NOMO-1 (cell line): ENCODE measurements at regions not wholly inside any gene's neighbourhood (a gene's known extent, or its start where the extent isn't known, plus 50 kb on each side); places are given as distances from the start of the nearest gene placed in this dataset.

Experiments used
- DNase-seq, 2 experiments: peaks; one replicate each; lab custom pipeline; 2025; ENCODE audit not compliant: unreplicated experiment in 2 of 2; lab: John Stamatoyannopoulos, UW

- no peak for DNase-seq
These were observed 284.4 kb downstream of the NDFIP2 start for GRCh38 chr13:79765331-79765730.

GRCh38 chr13:79749984-79750551 lies 269.1 kb downstream of the NDFIP2 start:
- no peak for DNase-seq

GRCh38 chr13:79749566-79749965 lies 268.6 kb downstream of the NDFIP2 start:
- peak in 1 of 2 experiments; percentile 6 for DNase-seq

DNA sequence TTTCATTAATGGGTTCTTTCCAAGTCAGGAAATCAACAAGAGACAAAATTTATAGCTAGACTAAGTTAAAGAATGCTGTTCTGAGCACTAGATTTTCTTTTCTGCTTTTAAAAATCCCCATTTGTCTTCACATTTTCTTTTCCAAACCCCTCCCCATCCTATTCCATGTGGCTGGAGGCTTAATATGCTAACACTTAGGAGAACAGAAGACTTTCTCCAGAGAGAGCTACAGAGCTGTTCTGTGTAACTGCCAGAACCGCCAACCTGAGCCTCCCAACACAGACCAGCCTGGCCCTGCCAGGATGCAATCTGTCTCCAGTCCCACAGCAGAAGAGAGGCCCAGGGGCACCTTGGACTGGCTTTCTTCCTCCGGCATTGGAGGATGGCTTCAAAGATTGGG lies 264.1 kb downstream of the NDFIP2 start:
- DNase-seq = no peak

DNA sequence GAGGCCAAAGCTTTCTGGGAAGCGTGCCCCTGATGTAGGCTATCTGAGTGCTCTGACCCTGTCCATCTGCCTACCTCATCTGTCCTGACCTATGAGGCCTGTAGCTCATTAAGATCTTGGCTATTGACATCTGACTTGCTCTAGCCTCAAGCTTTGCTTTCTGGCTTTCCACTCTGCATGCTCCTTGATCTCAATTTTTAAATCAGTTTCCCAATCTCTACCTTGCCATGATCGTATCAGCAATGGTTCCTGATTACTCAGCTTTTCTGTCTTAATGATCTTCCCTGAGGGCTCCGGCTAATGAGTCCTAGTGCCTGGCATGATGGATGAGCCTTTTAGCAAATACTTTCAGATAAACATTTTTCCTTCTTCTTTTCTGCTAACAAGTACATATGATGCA lies 262.0 kb downstream of the NDFIP2 start:
- DNase-seq = no peak

DNA sequence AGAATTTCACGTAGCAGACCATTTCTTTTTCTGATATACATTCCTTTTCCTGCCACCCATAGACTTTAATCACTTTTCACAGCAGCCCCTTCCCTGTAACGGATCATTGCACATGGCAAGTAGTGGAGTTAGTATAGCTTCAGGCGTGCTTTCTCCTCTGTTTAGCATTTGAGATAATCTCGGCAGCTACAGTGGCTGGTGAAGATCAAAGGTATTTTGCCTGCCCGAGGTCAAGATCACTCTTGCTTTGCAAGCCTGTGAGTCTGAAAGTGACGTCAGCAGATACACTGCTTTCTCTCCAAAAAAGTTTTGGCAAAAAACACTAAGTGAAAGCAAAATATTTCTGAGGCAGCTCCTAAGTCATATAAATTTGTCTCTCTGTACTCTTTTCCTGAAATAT lies 260.0 kb downstream of the NDFIP2 start:
- no peak for DNase-seq

DNA sequence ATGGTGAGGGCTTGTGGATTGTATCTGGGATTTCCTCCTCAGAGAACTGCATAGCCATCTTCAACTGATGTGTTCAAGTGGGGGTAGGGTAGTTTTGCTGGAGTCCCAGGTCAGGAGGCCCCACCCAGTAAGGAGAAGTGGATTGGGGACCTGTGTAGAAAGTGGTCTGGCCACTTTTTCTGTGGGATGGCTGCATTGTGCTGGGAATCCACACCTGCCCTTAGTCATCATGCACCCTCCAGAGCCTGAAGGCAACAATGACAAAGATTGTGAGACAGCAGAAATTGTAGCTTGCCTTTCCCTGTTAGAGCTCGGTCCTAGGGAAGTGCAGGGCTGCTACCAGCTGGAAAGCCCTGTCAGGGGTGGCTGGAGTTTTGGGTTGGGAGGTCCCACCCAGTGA lies 255.4 kb downstream of the NDFIP2 start:
- DNase-seq = no peak

DNA sequence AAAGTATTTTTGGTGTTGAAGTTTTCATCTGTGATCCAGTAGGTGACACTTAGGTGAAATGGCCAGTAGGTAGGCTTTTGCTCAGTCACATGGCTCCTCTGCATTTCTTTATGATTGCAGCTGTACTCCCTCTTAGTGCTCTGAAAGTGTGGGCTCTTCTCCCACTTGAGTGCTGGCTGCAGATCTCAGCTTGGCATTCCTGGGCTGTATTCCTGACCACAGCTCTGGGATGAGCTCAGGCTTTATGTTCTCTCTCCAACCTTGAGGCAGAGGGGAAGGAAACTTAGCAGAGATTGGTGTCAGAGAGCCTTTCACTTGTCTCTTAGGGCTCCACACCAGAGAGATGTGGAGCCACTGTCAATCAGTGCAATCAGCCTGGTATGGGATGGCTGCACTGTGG lies 254.3 kb downstream of the NDFIP2 start:
- no peak for DNase-seq

DNA sequence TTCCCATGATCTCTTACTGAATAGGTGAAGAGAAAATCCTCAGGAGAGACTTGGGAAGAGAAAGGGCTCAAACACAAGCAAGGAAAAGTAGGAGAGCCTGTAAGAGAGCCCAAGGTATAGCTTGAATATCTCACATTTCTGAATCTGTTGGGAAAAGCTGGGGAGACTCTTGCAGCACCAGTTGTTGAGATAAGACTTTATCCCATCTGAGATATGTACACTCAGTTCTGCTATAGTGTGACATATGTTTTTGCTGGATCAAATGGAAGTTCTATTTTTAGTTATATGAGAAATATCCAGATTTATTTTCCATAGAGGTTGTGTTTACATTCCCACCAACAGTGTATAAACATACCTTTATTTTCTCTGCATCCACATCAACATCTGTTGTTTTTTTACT lies 246.1 kb downstream of the NDFIP2 start:
- DNase-seq = no peak

GRCh38 chr13:79725841-79726240 lies 244.9 kb downstream of the NDFIP2 start:
- DNase-seq = no peak

DNA sequence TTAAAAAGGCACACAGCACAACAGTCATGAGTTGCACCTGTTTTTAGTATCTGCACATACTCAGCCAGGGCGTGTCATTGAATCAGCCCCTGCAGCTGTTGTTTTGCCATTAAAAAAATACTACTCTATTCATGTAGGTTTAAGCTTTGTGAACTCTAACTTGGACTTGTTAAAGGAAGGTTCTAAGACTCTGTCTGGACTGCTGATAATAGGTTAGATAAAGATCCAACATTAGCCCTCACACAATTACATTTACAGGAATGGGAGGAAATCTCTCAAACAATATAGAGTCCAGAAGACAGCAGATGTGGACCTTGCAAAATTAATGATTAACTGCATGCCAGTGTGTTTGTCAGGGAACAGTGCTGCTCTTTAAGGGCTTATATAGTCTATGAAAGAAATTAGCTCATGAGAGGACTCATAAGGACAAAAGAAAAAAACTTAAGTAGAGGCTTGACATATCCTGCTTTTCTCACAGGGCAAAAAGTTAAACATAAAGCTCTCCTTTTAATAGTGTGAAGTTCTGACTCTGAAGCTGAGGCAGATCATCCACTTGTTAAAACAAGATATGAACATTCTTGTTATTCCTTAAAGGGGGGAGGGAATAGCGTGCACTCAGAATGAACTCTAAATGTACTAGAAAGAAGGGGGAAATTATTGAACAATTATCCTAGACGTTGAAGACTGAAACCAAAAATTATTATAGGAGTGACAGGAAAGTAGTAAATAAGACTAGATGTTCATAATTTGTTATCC lies 243.6 kb downstream of the NDFIP2 start:
- no peak for DNase-seq

DNA sequence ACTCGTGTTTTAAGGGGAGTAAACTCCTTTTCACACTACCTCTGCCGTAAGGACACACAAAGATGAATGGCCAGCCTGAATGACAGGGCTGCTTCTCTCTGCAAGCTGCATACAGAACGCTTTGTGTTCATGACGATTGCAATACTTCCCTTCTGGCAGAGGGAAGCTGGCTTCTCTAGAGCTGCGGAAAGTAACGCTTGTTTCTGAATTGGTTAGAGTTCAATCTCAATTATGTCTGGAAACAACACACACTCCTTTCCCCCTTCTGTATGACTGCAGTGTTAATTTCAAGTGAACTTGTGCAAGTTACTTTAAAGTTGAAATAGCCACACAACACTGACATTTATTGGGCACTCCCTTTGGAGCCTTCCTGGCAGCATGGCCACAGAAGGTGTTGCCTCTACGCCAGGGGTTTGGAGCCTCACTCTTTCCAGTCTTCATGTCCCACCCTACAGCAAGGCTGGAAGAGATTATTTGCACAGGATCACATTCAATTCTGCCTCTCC lies 242.6 kb downstream of the NDFIP2 start:
- DNase-seq = peak in 1 of 2 experiments; percentile 0

DNA sequence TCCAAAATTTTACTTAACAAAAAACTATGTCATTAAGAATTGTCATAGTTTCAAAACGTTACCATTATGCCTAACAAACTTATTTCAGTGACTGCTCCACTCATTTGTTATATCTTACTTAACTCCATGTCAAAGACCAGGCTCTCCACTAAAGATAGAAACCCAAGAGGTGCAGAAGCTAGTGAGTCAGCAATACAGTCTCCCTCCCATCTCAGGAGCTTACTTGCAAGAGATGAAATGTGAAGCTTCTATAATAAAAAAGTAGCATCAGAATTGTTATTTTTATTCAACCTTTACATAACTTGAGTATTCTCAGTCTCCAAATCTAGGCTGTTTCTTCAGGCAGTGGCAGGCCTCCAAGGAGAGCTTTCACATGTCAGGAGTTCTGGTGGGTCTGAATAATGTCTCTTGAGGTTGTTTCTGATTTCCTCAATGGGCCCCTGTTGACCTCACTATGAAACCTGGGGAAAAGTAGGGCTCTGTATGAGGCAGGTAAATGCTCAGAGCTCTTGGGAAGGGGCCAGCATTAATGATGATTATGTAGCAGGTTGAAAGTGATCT lies 242.0 kb downstream of the NDFIP2 start:
- no peak for DNase-seq

GRCh38 chr13:79716191-79716590 lies 235.2 kb downstream of the NDFIP2 start:
- no peak for DNase-seq

DNA sequence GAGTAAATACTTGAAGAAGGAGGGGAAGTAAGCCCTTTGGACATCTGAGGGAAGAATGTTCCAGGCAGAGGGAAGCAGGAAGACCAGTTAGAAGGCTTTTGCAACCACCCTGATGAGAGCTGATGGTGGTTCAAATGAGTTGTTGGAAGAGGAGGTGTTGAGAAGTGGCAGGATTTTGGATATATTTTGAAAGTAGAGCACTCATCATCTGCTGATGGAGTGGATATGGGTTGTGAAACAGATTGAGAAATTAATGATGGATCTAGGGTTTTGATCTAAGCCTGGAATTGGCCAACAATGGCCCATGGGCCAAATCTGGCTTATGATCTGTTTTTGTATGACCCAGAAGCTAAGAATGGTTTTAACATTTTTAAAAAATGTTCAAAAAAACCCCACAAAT lies 230.7 kb downstream of the NDFIP2 start:
- DNase-seq = no peak

DNA sequence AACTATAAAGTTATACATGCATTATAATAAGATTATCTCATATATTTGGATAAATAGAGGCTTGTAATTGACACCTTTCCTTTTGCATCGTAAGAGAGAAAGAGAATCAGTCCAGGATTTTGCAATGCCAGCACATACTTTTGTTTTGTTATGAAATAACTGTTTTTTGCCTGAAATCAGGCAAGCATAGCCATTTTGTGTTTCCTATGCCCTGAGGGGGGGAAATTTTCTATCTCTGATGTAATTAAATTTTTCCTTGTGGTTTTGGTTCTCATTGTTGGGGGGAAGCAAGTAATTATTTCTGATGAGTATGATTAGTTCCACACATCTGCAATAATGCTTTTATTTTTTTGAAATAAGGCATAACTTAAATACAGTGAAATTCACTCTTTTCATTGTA lies 229.4 kb downstream of the NDFIP2 start:
- DNase-seq = peak; percentile 6 to 9

- DNase-seq = no peak
These were observed 228.5 kb downstream of the NDFIP2 start for GRCh38 chr13:79709471-79709870.

DNA sequence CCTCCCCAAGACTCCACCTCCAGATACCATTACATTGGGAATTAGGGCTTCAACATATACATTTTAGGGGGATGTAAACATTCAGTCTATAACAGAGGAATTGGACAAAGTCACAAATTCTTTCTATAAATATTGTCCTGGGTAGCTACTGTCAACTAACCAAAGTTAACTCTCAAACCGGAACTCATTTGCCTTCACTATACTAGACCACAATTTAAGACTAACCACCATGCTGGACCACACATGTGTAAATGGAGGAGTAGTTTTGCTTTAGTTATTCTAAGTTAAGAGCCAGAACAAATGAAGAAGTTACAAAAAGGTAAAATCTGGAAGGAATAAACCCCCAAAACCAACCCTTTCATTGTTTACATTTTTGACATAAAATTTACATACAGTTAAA lies 222.8 kb downstream of the NDFIP2 start:
- DNase-seq = no peak

GRCh38 chr13:79695754-79696153 lies 214.8 kb downstream of the NDFIP2 start:
- DNase-seq = no peak

DNA sequence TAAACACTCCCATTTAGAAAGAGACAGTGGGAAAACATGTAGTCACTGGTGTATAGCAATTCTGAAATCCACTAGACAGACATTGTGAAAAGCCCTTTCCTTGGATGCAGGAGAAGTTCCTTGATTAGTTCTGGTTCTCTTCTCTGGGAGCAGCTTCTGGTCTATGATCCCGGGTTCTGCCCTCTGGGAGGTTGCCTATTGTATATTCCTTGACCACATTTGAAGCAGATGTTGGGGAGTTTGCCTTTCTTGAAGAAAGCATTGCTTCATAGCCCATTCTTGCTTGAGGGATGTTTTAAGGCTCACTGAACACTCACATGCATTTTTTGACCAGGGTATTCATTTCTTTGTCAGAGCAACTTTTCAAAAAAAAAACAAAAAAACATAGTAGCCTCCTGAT lies 211.9 kb downstream of the NDFIP2 start:
- DNase-seq = no peak

GRCh38 chr13:79691826-79692225 lies 210.9 kb downstream of the NDFIP2 start:
- DNase-seq = no peak

DNA sequence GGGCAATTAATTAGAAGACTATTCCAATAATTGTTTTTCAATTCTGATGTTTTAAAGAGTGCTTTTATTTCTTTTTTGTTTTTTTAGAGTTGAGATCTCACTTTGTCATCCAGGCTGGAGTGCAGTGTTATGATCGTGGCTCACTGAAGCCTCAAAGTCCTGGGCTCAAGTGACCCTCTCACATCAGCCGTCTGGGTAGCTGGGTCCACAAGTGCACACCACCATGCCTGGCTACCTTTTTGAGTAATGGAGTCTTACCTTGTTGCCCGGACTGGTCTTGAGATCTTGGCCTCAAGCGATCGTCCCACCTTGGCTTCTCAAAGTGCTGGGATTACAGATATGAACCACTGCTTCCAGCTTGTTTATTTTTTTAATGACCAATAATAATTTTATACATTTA lies 207.8 kb downstream of the NDFIP2 start:
- no peak for DNase-seq
